Gastroesophageal sphincter (tissue), 2 donors: ENCODE measurements at regions not wholly inside any gene's neighbourhood (a gene's known extent, or its start where the extent isn't known, plus 50 kb on each side); places are given as distances from the start of the nearest gene placed in this dataset.

ENCODE experiments used
- EP300 ChIP-seq: sonication (generic); formaldehyde crosslinking; IDR thresholded peaks from one replicate; pipeline ENCODE4 v1.6.1; 2017; ENCODE audit warnings: antibody characterized with exemption, mild to moderate bottlenecking
- POLR2A ChIP-seq, 2 donors: fragments of 450-650 bp; IDR thresholded peaks; one replicate each; pipeline ENCODE4 v1.6.1; 2017; ENCODE audit warnings: antibody characterized with exemption in 2 of 2, mild to moderate bottlenecking in 2 of 2, moderate library complexity in 1 of 2
- POLR2AphosphoS5 ChIP-seq: sonication (generic); formaldehyde crosslinking; IDR thresholded peaks from one replicate; pipeline ENCODE4 v1.6.1; 2017; ENCODE audit warnings: antibody characterized with exemption

DNA sequence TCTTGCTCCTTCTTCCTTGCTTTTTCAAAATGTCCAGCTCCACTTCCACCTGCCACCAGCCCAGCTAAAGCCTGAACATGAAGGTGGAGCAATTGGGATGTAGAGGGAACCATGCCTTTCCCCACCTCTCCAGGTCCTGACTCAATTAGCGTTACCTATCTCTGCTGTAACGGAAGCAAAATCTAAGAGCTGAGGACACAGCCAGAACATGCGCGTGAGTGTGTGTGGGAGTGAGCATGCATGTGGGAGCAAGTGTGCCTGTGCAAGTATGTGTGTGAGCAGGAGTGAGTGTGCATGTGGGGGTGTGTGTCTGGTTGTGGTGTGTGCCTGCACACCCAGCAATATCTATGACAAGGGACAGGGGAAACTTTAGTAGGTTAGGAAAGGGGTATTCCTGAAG lies 364.5 kb downstream of the MID1IP1 start:
- no peak for TF ChIP-seq POLR2AphosphoS5
- TF ChIP-seq EP300, result no peak
- TF ChIP-seq POLR2A (IDR thresholded peaks at IDR 0.05), result no peak
